ENCODE measurements at regions not wholly inside any gene's neighbourhood (a gene's known extent, or its start where the extent isn't known, plus 50 kb on each side); places are given as distances from the start of the nearest gene placed in this dataset.
"Not testable (repeated sequence)": the region's sequence is repeated elsewhere in the genome, so short reads cannot be mapped to it uniquely, and the experiment has no call there.

DNA sequence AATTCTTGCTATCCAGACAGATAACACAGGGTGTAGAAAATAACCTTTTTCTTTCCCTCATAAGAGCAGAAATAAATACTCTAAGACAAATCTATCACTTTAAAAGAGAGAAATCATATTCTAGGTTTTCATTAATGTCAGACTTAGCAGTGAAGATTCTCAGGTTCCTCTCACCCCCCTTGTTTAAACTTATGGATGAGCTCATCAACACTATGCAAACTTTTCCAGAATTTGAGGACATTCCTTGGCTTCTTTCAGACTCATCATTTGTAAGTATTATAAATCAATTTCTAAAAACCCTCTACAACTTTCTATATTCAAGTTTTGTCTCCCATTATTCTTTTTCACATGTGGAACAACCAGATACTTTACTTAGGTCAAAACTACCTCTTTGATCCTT lies 374.9 kb upstream of the TRPC7 start:
- Histone ChIP-seq H3K27ac (ENCODE audit: low read length) (no peak overlapping the region), H3K27me3 (ENCODE audit: control insufficient read depth, insufficient read depth) (no peaks in the 10 kb centered on the region), H3K4me3 (ENCODE audit: low read length) (no peak overlapping the region), H3K4me1 (ENCODE audit: control insufficient read depth, insufficient read depth, low read length) (no peaks in the 10 kb centered on the region), H3K9me3 (ENCODE audit: control insufficient read depth, low read length) (no peaks in the 10 kb centered on the region)
- intact Hi-C loops (cut with DNase I): no loop called here
- ATAC-seq (no peak), DNase-seq (no peak)

DNA sequence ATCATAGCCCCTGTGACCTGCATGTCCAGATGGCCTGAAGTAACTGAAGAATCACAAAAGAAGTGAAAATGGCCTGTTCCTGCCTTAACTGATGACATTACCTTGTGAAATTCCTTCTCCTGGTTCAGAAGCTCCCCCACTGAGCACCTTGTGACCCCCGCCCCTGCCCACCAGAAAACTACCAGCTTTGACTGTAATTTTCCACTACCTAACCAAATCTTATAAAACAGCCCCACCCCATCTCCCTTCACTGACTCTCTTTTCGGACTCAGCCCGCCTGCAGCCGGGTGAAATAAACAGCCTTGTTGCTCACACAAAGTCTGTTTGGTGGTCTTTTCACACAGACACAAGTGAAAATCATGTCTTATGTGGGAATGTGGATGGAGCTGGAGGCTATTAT lies 373.9 kb upstream of the TRPC7 start:
- 78% methylated on average over 4 of the region's 4 CpGs for WGBS
- H3K4me1 ChIP-seq (ENCODE audit: control insufficient read depth, insufficient read depth, low read length); H3K27ac ChIP-seq (ENCODE audit: low read length); intact Hi-C loops (cut with DNase I); H3K27me3 ChIP-seq (ENCODE audit: control insufficient read depth, insufficient read depth); DNase-seq; H3K9me3 ChIP-seq (ENCODE audit: control insufficient read depth, low read length); ATAC-seq; H3K4me3 ChIP-seq (ENCODE audit: low read length): not testable (repeated sequence)

DNA sequence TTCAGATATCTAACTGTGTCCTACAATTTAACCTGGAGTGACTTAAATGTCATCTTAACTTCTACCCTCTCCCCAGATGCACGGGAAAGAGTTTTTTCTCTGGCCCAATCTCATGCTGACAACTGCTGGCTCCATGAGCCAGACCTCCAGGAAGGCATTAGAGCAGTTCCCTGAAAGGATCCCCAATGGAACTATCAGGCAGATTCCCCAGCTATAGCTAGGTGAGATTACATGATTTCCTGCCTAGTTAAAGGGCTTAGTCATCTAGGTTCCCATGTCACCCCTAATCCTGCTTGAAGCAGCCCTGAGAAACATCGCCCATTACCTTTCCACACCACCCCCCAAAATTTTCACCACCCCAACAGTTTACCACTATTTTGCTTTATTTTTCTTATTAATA lies 373.5 kb upstream of the TRPC7 start:
- H3K4me3 ChIP-seq (ENCODE audit: low read length): no peak overlapping the region
- H3K27me3 ChIP-seq (ENCODE audit: control insufficient read depth, insufficient read depth): no peaks in the 10 kb centered on the region
- DNase-seq (no peak), ATAC-seq (no peak)
- WGBS: 78% methylated on average over 2 of the region's 2 CpGs
- no peaks in the 10 kb centered on the region for H3K4me1 ChIP-seq (ENCODE audit: control insufficient read depth, insufficient read depth, low read length)
- H3K9me3 ChIP-seq (ENCODE audit: control insufficient read depth, low read length): no peaks in the 10 kb centered on the region
- no peak overlapping the region for H3K27ac ChIP-seq (ENCODE audit: low read length)
- intact Hi-C loops (cut with DNase I): no loop called here

DNA sequence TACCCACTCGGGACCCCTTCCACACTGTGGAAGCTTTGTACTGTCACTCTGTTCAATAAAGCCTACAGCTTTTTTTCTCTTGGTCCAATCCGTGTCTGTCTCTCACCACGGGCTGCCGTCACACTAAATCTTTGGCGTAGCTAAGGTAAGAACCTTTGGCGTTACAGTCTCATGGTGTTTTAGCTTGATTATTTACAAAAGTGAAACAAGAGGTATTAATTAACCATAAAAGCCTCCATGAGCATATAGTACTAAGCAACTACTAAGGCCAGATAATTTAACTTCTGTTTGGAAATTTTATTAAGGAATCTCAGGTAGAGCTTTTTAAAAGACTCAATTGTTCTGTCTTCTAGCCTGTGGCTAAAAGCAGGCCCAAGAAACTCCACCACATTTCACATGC lies 370.7 kb upstream of the TRPC7 start:
- Histone ChIP-seq H3K4me3 (ENCODE audit: low read length) (no peak overlapping the region), H3K27me3 (ENCODE audit: control insufficient read depth, insufficient read depth) (no peaks in the 10 kb centered on the region), H3K4me1 (ENCODE audit: control insufficient read depth, insufficient read depth, low read length) (no peaks in the 10 kb centered on the region), H3K27ac (ENCODE audit: low read length) (no peak overlapping the region), H3K9me3 (ENCODE audit: control insufficient read depth, low read length) (no peaks in the 10 kb centered on the region)
- no peak for ATAC-seq
- DNase-seq: no peak
- WGBS: 53% methylated on average over 6 of the region's 6 CpGs
- intact Hi-C loops (cut with DNase I): no loop called here

DNA sequence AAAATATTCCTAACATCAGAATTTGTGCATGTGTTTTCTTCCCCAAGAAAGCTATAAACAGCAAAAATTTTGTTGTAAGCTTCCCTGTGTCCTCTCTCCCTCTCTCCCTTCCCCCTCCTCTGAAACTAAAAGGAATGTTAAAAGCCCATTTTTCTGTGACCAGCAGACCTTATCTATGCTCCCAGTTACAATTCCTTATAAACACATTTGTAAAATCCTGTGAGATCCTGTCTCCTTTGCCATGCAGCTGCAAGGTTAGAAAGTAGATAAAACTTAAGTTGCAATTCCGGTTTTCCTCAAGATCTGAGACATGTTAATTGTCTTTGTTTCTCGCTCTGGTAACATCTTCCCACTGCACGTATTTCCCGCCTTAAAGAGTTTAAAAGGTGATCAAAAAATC lies 370.3 kb upstream of the TRPC7 start:
- 46% methylated on average over 4 of the region's 4 CpGs for WGBS

DNA sequence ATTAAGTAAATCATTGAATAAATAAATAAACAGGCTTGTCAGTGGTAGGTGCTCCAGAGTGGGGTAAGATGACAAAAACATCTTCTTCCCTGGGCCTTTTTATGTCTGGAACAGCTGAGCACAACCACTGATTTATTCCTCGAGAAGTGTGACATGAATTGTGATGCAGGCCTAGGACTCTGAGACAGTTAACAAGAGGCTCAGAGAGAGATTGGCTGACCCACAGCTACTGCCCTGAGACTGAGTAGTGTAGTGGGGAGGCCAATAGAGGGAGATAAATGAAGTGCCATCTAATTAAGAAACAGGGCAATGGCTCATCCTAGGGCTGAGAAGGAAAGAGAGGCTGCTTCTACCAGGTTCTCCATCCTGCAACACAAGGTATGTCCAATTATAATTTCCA lies 369.3 kb upstream of the TRPC7 start:
- Histone ChIP-seq H3K4me3 (ENCODE audit: low read length) (no peak overlapping the region), H3K27ac (ENCODE audit: low read length) (no peak overlapping the region), H3K27me3 (ENCODE audit: control insufficient read depth, insufficient read depth) (no peaks in the 10 kb centered on the region), H3K4me1 (ENCODE audit: control insufficient read depth, insufficient read depth, low read length) (no peaks in the 10 kb centered on the region), H3K9me3 (ENCODE audit: control insufficient read depth, low read length) (no peaks in the 10 kb centered on the region)
- 86% methylated on average over 1 of the region's 1 CpG for WGBS
- intact Hi-C loops (cut with DNase I): no loop called here
- ATAC-seq (no peak), DNase-seq (no peak)

More for the DNA sequence above, 370.3 kb upstream of the TRPC7 start:
- H3K4me3 ChIP-seq (ENCODE audit: low read length); H3K27me3 ChIP-seq (ENCODE audit: control insufficient read depth, insufficient read depth); ATAC-seq; intact Hi-C loops (cut with DNase I); H3K4me1 ChIP-seq (ENCODE audit: control insufficient read depth, insufficient read depth, low read length); DNase-seq; H3K9me3 ChIP-seq (ENCODE audit: control insufficient read depth, low read length); H3K27ac ChIP-seq (ENCODE audit: low read length): not testable (repeated sequence)

DNA sequence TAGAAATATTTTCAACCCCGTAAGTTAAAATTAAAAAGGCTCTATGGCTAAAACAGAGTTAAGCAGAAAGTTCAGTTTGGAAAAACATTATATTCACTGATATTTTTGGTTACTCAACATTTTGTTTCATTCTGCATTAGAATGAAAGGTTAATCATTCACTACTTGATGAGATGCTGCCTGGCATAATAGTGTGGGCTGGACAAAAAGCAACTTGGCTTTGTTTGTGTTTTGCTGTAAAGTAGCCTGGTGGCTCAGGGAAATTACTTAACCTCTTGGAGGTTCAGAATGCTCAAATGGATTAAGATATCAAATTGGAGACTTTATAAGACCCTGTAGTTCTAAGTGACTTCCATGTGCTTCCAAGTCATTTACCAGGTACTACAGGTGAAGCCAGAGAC lies 367.4 kb upstream of the TRPC7 start:
- no peak for DNase-seq
- ATAC-seq: no peak
- 89% methylated on average over 1 of the region's 1 CpG for WGBS

DNA sequence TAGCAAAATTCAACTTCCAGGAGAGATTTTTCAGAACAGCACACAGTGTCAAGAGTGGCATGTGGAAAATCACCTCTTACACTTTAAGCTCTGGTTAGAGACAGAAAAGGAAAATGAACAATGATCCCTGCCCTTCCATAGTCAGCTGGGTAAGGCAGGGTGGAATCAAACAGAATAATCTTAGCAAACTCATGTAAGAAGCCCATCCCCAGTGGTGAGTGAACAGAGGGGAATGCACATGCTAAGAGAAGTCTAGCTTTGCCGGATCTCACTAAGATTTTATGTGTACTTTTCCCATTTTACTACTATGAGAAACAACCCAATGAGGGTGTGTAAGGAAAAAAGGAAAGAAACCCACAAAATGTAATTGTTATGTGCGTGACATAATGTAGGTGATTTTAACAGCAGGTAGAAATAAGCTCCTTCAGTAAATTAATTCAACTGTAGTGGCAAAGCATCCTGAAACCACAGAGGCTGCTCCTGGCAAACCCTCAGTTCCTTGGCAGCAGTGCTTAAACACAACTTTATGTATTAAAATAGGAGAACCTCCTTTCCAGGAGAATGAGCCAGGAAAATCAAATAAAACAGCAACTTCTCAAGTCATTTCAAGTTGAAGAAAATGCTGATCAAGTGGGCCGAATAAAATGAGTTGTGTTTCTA lies 366.0 kb upstream of the TRPC7 start:
- intact Hi-C loops (cut with DNase I): no loop called here
- no peak overlapping the region for H3K27ac ChIP-seq (ENCODE audit: low read length)
- no peak overlapping the region for H3K4me3 ChIP-seq (ENCODE audit: low read length)
- ATAC-seq (no peak), DNase-seq (no peak)
- no peaks in the 10 kb centered on the region for H3K27me3 ChIP-seq (ENCODE audit: control insufficient read depth, insufficient read depth)
- H3K4me1 ChIP-seq (ENCODE audit: control insufficient read depth, insufficient read depth, low read length): no peaks in the 10 kb centered on the region
- whole genome bisulfite sequencing: 72% methylated on average over 3 of the region's 3 CpGs
- H3K9me3 ChIP-seq (ENCODE audit: control insufficient read depth, low read length): no peaks in the 10 kb centered on the region

More for the DNA sequence above, 367.4 kb upstream of the TRPC7 start:
- Histone ChIP-seq H3K27ac (ENCODE audit: low read length) (no peak overlapping the region), H3K4me1 (ENCODE audit: control insufficient read depth, insufficient read depth, low read length) (no peaks in the 10 kb centered on the region), H3K9me3 (ENCODE audit: control insufficient read depth, low read length) (no peaks in the 10 kb centered on the region), H3K4me3 (ENCODE audit: low read length) (no peak overlapping the region), H3K27me3 (ENCODE audit: control insufficient read depth, insufficient read depth) (no peaks in the 10 kb centered on the region)
- intact Hi-C loops (cut with DNase I): no loop called here

DNA sequence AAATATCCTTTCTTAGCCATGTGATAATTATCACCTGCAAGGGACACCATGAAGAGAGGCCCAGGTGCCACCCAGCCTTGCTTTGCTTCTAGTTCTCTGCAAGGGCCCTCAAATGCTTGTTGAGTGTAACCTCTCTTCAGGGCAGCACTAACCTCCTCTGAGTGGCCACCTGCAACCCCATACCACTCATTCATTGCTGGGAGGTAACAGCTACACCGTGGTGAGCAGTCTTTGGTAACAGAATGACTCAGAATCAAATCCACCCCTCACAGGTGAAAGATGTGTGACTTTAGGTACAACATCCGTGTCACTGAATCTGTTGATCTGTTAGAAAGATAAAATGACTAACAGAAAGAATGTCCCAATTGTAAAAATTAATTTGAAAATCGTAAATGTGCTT lies 365.1 kb upstream of the TRPC7 start:
- no peaks in the 10 kb centered on the region for H3K4me1 ChIP-seq (ENCODE audit: control insufficient read depth, insufficient read depth, low read length)
- no peak for ATAC-seq
- H3K4me3 ChIP-seq (ENCODE audit: low read length): no peak overlapping the region
- H3K27ac ChIP-seq (ENCODE audit: low read length): no peak overlapping the region
- intact Hi-C loops (cut with DNase I): no loop called here
- H3K9me3 ChIP-seq (ENCODE audit: control insufficient read depth, low read length): no peaks in the 10 kb centered on the region
- H3K27me3 ChIP-seq (ENCODE audit: control insufficient read depth, insufficient read depth): no peaks in the 10 kb centered on the region
- 62% methylated on average over 3 of the region's 3 CpGs for WGBS
- no peak for DNase-seq

DNA sequence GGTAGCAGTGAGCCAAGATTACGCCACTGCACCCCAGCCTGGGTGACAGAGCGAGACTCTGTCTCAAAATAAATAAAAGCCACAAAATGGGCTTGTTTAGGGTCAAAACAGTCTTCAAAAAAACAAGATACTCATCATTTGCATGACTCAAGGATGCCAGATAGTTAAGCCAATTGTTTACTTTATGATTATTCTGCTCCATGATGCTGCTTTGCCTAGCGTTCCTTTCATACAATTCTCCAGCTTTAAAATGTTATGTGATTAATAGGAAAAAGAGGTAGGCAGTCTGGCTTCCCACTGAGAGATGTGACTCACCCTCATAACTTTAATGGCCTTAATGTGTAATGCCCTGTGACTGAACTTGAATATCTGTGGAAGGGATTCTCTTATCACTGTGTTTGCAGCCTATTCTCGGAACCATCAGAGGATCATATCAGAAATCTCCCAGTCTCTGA lies 364.6 kb upstream of the TRPC7 start:
- intact Hi-C loops (cut with DNase I): no loop called here
- 41% methylated on average over 4 of the region's 4 CpGs for WGBS
- no peaks in the 10 kb centered on the region for H3K4me1 ChIP-seq (ENCODE audit: control insufficient read depth, insufficient read depth, low read length)
- DNase-seq: no peak
- no peaks in the 10 kb centered on the region for H3K9me3 ChIP-seq (ENCODE audit: control insufficient read depth, low read length)
- H3K27ac ChIP-seq (ENCODE audit: low read length): no peak overlapping the region
- no peak for ATAC-seq
- H3K4me3 ChIP-seq (ENCODE audit: low read length): no peak overlapping the region
- no peaks in the 10 kb centered on the region for H3K27me3 ChIP-seq (ENCODE audit: control insufficient read depth, insufficient read depth)

DNA sequence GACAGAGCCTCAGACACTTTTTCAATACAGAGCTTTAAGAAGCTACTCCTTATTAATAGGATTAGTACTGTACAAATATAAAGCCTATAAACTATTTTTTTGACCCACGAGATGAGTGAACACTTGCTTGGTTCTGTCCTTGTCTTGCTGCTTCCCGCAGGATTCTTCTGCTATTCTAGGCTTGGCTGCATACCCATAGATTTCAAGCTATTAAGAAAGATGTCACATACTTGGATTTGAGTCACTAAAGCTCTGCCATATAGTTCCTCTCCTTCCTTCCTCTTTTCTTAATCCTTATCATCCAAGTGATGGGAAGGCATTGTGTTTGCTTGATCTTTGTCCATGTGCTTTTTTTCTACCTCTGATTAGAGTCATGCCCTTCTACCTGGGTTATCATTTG lies 361.2 kb upstream of the TRPC7 start:
- no peak for ATAC-seq
- WGBS: 60% methylated on average over 2 of the region's 2 CpGs

DNA sequence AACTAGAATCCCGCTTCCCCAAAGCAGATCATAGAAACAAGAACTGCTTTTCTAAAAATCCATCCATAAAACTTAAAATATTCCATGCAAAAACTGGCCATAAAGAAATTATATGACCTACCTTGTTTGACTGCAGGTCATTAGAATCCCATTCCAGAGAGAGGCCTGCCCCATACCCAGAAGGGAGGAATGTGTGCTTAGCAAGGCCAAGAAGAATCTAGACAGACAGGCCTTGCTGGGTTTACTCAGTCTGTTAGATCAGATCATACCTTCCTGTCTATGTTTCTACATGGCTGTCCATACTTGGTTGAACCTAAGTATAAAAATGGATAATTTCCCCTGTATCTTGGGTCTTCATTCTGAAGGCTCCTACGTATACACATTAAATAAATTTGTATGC lies 358.8 kb upstream of the TRPC7 start:
- no peak for DNase-seq
- no peak overlapping the region for H3K27ac ChIP-seq (ENCODE audit: low read length)
- no peaks in the 10 kb centered on the region for H3K27me3 ChIP-seq (ENCODE audit: control insufficient read depth, insufficient read depth)
- no peak for ATAC-seq
- H3K9me3 ChIP-seq (ENCODE audit: control insufficient read depth, low read length): no peaks in the 10 kb centered on the region
- 72% methylated on average over 2 of the region's 2 CpGs for WGBS
- H3K4me3 ChIP-seq (ENCODE audit: low read length): no peak overlapping the region
- H3K4me1 ChIP-seq (ENCODE audit: control insufficient read depth, insufficient read depth, low read length): no peaks in the 10 kb centered on the region
- intact Hi-C loops (cut with DNase I): no loop called here

More for the DNA sequence above, 361.2 kb upstream of the TRPC7 start:
- H3K9me3 ChIP-seq (ENCODE audit: control insufficient read depth, low read length): no peaks in the 10 kb centered on the region
- H3K4me1 ChIP-seq (ENCODE audit: control insufficient read depth, insufficient read depth, low read length): no peaks in the 10 kb centered on the region
- no peak for DNase-seq
- no peak overlapping the region for H3K4me3 ChIP-seq (ENCODE audit: low read length)
- H3K27ac ChIP-seq (ENCODE audit: low read length): no peak overlapping the region
- intact Hi-C loops (cut with DNase I): no loop called here
- H3K27me3 ChIP-seq (ENCODE audit: control insufficient read depth, insufficient read depth): no peaks in the 10 kb centered on the region
